HG03457 (cell line): ENCODE measurements at regions not wholly inside any gene's neighbourhood (a gene's known extent, or its start where the extent isn't known, plus 50 kb on each side); places are given as distances from the start of the nearest gene placed in this dataset.
"Not testable (repeated sequence)": the region's sequence is repeated elsewhere in the genome, so short reads cannot be mapped to it uniquely, and the experiment has no call there.

Experiments
- ATAC-seq: cut with Tn5 transposase; IDR thresholded peaks from one replicate; pipeline ENCODE4 v1.9.1; 2021; ENCODE audit warnings: moderate number of reproducible peaks; ENCODE audit not compliant: unreplicated experiment

GRCh38 chr17:445839-446238, 93.2 kb upstream of the RPH3AL start, which contains the start of gene RFLNB:
TSS of gene RFLNB (minus strand) at chr17:445939.
- not testable (repeated sequence) for ATAC-seq

GRCh38 chr17:444879-445454, 92.4 kb upstream of the RPH3AL start:
- ATAC-seq = no peak

GRCh38 chr17:443109-443508, 90.5 kb upstream of the RPH3AL start:
- no peak for ATAC-seq

GRCh38 chr17:441155-441950, 88.7 kb upstream of the RPH3AL start:
- ATAC-seq = no peak

DNA sequence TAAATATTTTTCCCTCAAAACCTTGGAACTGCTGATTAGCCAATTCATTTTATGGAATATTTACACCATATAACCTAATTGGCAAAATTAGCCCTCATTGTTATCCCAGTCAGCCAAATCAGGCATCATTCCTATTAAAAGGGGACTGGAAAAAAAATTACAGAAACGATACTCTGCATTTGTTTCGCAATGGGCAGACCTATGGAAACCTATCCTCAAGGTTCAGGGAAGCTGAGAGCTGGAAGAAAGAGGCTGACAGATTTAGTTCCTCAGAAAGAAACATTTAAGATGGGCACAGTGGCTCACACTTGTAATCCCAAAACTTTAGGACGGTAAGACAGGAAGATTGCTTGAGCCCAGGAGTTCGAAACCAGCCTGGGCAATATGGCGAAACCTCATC, 85.6 kb upstream of the RPH3AL start:
- ATAC-seq = no peak

DNA sequence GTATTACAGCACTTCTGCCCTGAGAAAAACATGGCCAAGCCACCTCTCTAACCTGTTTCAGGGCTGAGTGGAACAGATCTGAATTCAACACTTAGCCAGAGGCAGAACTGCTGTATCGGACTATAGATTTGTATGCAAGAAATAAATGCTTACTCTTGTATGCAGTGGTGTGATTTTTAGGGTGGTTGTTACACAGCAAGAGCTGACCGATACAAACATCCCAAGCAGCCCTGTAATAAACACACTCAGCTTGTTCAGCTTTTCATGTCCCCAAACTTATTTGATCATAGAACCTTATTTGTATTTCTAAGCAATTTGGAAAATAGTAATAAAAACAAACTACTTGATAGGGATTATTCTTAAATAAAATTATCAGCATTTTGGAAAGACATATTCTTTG, 84.9 kb upstream of the RPH3AL start:
- no peak for ATAC-seq

GRCh38 chr17:436571-436970, 84.0 kb upstream of the RPH3AL start:
- no peak for ATAC-seq

GRCh38 chr17:432471-432870, 79.9 kb upstream of the RPH3AL start:
- ATAC-seq = not testable (repeated sequence)

- ATAC-seq = no peak
Measured at GRCh38 chr17:431494-431893, 78.9 kb upstream of the RPH3AL start.

- no peak for ATAC-seq
Measured at GRCh38 chr17:429589-429988, 77.0 kb upstream of the RPH3AL start.

DNA sequence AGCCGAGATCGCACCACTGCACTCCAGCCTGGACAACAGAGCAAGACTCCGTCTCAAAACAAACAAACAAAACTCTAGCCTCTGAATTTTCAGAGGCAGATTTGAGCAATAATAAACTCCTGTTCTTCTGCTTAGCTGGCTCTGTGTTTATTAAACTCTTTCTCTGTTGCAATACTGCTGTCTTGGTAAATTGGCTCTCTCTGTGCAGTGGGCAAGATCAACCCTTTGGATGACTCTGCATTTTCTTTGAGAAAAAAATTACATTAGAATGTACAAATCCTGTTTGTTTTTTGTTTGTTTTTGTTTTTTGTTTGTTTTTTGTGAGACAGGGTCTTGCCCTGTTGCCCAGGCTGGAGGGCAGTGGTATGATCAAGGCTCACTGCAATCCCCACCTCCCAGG, 75.8 kb upstream of the RPH3AL start:
- no peak for ATAC-seq

DNA sequence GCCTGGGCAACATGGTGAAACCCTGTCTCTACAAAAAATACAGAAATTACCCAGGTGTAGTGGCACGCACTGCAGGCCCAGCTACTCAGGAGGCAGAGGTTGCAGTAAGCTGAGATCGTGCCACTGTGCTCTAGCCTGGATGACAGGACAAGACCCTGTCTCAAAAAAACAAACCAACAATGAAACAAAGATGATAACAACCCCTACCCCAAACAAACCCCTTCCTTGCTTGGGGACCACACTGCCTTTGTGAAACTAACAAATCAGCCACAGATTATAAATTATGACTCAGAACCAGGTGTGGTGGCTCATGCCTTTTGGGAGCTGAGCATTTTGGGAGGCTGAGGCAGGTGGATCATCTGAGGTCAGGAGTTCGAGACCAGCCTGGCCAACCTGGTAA, 75.3 kb upstream of the RPH3AL start:
- ATAC-seq = no peak

DNA sequence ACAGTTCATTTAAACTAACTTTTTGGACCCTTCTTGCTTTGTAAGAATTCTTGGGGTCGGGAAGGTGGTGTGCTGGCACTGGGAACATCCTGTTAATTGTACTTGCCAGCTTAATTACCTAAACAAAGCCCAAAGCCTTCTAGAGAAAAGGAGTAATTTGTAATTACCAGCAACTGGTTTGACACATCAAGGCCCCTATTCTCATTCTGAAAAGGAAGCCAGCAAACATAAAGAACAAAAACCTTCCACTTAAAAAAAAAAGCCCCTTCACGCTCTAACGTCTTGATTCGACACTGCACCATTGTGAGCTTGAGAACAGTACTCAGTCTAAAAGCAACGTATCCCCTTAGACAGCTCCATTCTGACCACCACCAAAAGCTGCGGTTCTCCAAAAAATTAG, 74.7 kb upstream of the RPH3AL start:
- no peak for ATAC-seq

DNA sequence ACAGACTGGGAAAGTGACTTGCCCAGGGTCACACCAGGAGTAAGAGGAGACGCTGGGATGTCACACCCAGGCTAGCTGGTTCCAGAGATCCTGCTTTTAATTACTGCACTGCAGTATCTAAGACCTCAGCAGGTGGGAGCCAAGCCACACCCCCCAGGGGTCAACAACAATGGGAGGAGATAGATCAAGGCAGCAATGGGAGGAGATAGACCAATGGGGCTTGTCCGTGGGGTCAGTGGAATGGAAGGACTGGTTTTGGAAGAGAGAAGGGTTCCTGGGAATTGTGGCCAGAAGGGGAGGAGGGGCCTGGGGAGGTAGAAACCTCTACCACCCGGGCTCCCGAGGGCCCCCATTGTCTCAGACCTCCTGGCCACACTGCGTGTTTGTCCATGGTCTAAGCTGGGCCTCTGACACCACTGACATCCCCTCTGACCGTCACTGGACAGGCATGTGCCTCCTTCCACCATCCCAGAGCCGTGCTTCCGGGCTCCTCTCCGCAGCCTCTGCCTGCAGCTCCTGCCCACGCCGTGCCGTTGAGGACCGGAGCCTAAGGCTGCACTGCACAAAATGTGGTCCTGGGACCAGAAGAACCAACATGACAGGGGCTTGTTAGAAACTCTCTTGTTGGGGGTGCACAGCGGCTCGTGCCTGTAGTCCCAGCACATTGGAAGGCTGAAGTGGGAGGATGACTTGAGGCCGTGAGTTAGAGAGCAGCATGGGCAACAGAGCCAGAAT, 69.8 kb upstream of the RPH3AL start:
- ATAC-seq = no peak

DNA sequence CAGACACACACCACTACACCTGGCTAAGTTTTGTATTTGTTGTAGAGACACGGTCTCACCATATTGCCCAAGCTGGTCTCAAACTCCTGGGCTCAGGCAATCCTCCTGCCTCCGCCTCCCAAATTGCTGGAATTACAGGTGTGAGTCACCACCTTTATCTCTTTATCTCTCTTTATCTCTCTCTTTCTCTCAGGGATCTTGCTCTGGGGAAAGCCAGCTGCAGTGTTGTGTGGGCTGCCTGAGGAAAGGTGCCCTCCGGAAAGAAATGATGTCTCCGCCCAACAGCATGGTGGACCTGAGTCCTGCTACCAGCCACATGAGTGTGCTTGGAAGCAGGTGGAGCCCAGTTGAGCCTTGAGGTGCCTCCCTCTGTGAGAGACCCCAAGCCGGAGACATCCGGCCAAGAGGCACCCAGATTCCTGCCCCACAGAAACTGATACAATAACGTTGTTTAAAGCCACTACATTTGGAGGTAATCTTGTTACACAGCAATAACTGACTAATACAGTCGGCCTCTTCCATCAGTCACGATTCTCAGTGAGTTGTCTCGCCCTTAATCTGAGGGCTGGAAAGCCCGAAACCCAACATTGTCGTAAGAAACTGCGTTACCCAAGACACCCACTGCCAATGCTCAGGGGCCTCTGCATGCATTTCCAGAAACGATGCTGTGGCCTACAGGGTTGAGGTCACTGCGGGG, 68.0 kb upstream of the RPH3AL start:
- ATAC-seq = no peak

DNA sequence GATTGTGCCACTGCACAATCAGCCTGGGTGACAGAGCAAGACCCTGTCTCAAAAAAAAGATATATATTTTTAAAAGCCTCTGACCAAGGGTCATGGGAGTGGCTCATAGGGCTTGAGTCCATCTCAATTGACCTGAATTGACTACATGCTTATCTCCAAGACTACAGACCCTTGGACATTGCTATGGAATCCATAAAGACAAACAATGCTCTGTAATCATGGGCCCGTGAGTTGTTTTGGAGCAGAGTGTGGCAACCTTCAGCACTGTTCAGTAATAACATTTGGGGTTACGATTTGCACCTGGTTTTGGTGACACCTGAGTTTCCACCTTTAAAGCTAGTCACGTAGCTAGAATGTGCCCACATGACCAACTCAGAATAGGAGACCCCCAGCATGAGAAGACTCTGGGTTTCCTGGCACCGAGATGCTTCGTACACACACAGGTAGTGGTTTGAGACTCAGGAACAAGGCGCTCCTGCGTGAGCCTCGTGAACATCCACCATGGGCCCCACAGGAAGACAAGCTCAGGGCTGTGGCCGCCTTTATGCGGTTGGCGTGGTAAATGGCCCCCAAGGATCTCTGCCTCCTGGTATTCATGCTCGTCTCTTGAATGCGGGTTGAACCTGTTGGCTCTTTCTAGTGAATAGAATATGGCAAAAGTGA, 66.6 kb upstream of the RPH3AL start:
- no peak for ATAC-seq

GRCh38 chr17:418421-418751, 65.8 kb upstream of the RPH3AL start:
- ATAC-seq = no peak

DNA sequence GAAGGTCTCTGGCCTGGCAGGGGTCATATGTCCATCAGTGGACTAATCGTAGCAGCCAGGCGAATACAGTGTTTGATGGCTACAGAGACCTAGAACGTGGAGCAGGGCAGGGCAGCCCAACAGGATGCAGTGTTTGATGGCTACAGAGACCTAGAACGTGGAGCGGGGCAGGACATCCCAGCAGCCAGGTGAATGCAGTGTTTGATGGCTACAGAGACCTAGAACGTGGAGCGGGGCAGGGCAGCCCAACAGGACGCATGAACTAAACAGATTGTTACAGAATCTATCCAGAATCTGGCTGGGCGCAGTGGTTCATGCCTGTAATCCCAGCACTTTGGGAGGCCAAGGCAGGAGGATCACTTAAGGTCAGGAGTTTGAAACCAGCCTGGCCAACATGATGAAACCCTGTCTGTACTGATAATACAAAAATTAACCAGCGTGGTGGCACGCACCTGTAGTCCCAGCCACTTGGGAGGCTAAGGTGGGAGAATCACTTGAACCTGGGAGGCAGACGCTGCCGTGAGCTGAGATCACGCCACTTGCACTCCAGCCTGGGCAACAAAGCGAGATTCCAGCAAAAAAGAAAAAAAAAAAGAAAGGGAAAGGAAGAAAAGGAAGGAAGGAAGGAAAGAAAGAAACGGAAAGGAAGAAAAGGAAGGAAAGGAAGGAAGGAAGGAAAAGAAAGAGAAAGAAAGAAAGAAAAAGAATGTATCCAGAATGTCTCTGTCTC, 65.2 kb upstream of the RPH3AL start:
- no peak for ATAC-seq

DNA sequence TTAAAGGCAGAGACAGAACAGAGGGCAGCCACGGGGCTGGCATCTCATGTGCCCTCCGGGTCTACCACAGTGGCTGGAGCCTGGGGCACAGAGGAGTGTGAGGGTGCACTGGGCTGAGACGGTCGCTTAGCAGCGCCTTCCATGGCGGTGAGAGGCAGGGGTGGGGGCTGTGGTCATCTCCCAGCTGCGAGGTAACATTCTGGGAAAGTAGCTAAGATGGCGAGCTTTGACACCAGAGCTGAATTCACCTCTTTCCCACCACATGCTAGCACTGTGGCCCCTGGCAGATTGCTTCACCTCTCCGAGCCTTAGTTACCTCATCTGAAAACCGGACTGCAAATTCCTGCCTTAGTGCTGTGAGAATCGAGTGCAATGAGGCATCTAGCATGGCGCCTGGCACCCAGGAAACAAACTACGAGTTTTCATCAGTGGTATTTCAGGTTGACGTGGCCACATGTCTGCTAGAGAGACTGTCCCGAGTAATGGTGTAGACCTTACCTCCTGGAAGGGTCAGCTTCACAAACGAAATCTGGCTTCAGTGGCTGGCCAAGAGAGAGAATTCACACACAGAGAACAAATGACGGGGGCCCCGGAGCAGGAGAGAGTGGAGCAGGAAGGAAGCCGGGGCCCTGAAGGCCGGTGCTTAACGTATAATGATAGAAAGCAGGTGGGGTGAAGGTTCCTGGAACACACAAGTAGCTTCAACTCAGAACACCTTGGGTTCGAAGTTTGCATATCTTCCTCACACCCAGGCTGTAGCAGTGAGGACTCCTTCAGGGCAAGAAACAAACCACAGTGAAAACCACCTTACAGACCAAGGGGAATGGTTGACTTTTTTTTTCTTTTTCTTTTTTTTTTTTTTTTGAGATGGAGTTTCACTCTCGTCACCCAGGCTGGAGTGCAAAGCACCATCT, 63.9 kb upstream of the RPH3AL start:
- ATAC-seq = no peak
